Activated B cell treated with CpG ODN at 0.5 μM for 24 hours (primary cell): ENCODE measurements at regions not wholly inside any gene's neighbourhood (a gene's known extent, or its start where the extent isn't known, plus 50 kb on each side); places are given as distances from the start of the nearest gene placed in this dataset.

Experiments
- ATAC-seq: fragments of 200-7000 bp; cut with Tn5 transposase; one replicate; pipeline ENCODE4 v1.10.0; 2021; ENCODE audit warnings: low read depth, mild to moderate bottlenecking, moderate library complexity
- CTCF ChIA-PET: fragments of 350-600 bp; sonication (Branson Sonifier 250); formaldehyde crosslinking; loops from one replicate; lab custom pipeline; 2021; ENCODE audit warnings: antibody characterized with exemption; lab: Charles Lee
- POLR2A ChIA-PET: fragments of 350-600 bp; sonication (Branson Sonifier 250); formaldehyde crosslinking; loops from one replicate; lab custom pipeline; 2021; ENCODE audit warnings: antibody characterized with exemption; lab: Charles Lee
- DNase-seq: peaks from one replicate; pipeline ENCODE4 v3.0.0; 2022
- H3K27ac Mint-ChIP-seq: one replicate; pipeline ENCODE4 v1.8.0; 2020; ENCODE audit warnings: mixed read lengths
- H3K27me3 Mint-ChIP-seq: one replicate; pipeline ENCODE4 v1.8.0; 2021; ENCODE audit warnings: mixed read lengths
- H3K36me3 Mint-ChIP-seq: one replicate; pipeline ENCODE4 v1.8.0; 2021; ENCODE audit warnings: low read depth, mixed read lengths
- H3K4me1 Mint-ChIP-seq: one replicate; pipeline ENCODE4 v1.8.0; 2021; ENCODE audit warnings: mixed read lengths
- H3K4me3 Mint-ChIP-seq: one replicate; pipeline ENCODE4 v1.8.0; 2020; ENCODE audit warnings: mild to moderate bottlenecking, mixed read lengths
- H3K9me3 Mint-ChIP-seq: one replicate; pipeline ENCODE4 v1.8.0; 2020; ENCODE audit warnings: mixed read lengths
- CTCF ChIP-seq: fragments of 200-600 bp; IDR thresholded peaks from one replicate; pipeline ENCODE4 v1.8.0; 2022; ENCODE audit warnings: antibody characterized with exemption, mild to moderate bottlenecking
- intact Hi-C: fragments of 100-400 bp; cut with micrococcal nuclease; formaldehyde crosslinking; loops from one replicate; pipeline ENCODE4 v1.15.1; 2024

- Mint-ChIP-seq H3K36me3 (no peaks in the 10 kb centered on the region), H3K4me3 (no peak overlapping the region), H3K27ac (no peak overlapping the region), H3K4me1 (no peaks in the 10 kb centered on the region), H3K27me3 (peaks cover 6% of the 10 kb centered on the region), H3K9me3 (no peaks in the 10 kb centered on the region)
- TF ChIP-seq CTCF: no peak
- ATAC-seq (no peak), DNase-seq (no peak)
- intact Hi-C loops: no loop called here
- CTCF ChIA-PET: no interaction called here
- POLR2A ChIA-PET: no interaction called here
Measured at GRCh38 chr9:2489838-2490314, 131.7 kb upstream of the VLDLR start.

DNA sequence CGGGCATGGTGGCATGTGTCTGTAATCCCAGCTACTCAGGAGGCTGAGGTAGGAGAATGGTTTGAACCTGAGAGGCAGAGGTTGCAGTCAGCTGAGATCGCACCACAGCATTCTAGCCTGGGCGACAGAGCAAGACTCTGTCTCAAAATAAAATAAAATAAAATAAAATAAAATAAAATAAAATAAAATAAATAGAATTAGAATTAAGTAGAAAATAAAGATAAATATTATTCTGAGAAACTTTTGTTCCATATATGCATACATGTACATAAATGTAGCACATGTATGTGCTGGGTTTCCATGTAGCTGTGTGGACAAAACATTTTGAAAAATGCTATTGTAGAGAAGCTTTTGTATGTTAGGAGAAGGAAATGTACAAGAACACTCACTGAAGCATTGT is 129.4 kb upstream of the VLDLR start:
- H3K27ac Mint-ChIP-seq: no peak overlapping the region
- ChIA-PET POLR2A (no interaction called here), CTCF (no interaction called here)
- peaks cover 6% of the 10 kb centered on the region for H3K27me3 Mint-ChIP-seq
- H3K9me3 Mint-ChIP-seq: no peaks in the 10 kb centered on the region
- H3K36me3 Mint-ChIP-seq: no peaks in the 10 kb centered on the region
- no peaks in the 10 kb centered on the region for H3K4me1 Mint-ChIP-seq
- intact Hi-C loops: no loop called here
- TF ChIP-seq CTCF: no peak
- no peak overlapping the region for H3K4me3 Mint-ChIP-seq
- no peak for DNase-seq
- ATAC-seq: no peak

DNA sequence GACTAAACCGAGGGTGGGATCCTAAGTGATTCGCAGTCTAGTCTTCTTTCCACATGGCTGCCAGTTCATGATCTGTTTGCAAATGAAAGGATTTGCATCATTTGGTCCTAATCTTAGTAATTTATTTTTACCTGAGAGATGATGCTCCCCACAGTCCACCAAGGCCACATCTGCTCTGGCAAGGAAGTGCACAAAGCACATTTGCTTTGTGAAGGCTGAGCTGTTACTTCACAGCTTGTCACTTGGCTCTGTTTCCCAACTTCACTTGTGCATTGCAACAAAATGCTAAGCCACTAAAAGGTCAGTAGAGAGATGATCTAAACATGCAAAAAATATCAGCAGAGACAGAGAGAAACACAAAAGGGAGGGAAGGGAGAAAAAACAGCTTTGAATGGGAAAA is 128.5 kb upstream of the VLDLR start:
- H3K4me3 Mint-ChIP-seq: no peak overlapping the region
- intact Hi-C loops: no loop called here
- ATAC-seq: no peak
- no peaks in the 10 kb centered on the region for H3K36me3 Mint-ChIP-seq
- no peak for TF ChIP-seq CTCF
- no peak overlapping the region for H3K27ac Mint-ChIP-seq
- H3K27me3 Mint-ChIP-seq: peaks cover 2% of the 10 kb centered on the region
- no peaks in the 10 kb centered on the region for H3K4me1 Mint-ChIP-seq
- POLR2A ChIA-PET: no interaction called here
- CTCF ChIA-PET: no interaction called here
- H3K9me3 Mint-ChIP-seq: no peaks in the 10 kb centered on the region
- DNase-seq: no peak

- CTCF ChIA-PET: interaction anchor here (0.5 kb wide), 1 partner anchor 1732 kb away, joined by 3 read pairs; no protein-coding TSS in a partner anchor
- no peak overlapping the region for H3K27ac Mint-ChIP-seq
- H3K9me3 Mint-ChIP-seq: no peaks in the 10 kb centered on the region
- no peak for TF ChIP-seq CTCF
- H3K27me3 Mint-ChIP-seq: peaks cover 5% of the 10 kb centered on the region
- ATAC-seq (no peak), DNase-seq (no peak)
- H3K36me3 Mint-ChIP-seq: no peaks in the 10 kb centered on the region
- intact Hi-C loops: no loop called here
- H3K4me3 Mint-ChIP-seq: no peak overlapping the region
- H3K4me1 Mint-ChIP-seq: no peaks in the 10 kb centered on the region
- POLR2A ChIA-PET: no interaction called here
Measured at GRCh38 chr9:2493529-2493928, 128.1 kb upstream of the VLDLR start.

DNA sequence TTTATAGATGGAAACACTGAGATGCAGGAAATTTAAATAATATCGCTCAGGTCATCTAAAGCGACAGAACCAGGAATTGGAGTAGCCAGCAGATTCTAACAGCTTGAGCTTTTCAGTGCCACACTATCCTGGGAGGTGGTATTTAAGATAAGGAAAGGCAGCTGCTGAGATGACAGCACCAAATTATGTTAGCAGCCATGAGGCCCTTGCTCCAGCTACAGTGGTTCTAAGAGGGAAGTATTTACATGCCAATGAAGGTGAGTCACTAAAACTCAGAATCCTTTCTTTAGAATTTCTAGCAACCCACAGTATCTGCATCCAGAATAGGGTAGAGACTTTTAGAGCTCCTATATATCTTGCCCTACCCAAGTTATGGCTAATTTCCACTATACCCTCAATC is 127.0 kb upstream of the VLDLR start:
- POLR2A ChIA-PET: no interaction called here
- intact Hi-C loops: no loop called here
- DNase-seq (no peak), ATAC-seq (no peak)
- Mint-ChIP-seq H3K9me3 (no peaks in the 10 kb centered on the region), H3K4me1 (no peaks in the 10 kb centered on the region), H3K27ac (no peak overlapping the region), H3K4me3 (no peak overlapping the region), H3K27me3 (peaks cover 5% of the 10 kb centered on the region), H3K36me3 (no peaks in the 10 kb centered on the region)
- CTCF ChIA-PET: no interaction called here
- TF ChIP-seq CTCF: no peak
